ENCODE measurements at regions not wholly inside any gene's neighbourhood (a gene's known extent, or its start where the extent isn't known, plus 50 kb on each side); places are given as distances from the start of the nearest gene placed in this dataset.

GRCh38 chr4:183801457-183802165 is 103.5 kb upstream of the STOX2 start:
- peak; percentile 6; the same call in 2 of the 3 replicates for ATAC-seq
- H3K9me3 Mint-ChIP-seq = 0 out of 3 replicates have a peak, but pooled peaks cover 2% of the 10 kb centered on the region
- peaks cover 34% of the 10 kb centered on the region for H3K27me3 Mint-ChIP-seq (ENCODE audit: insufficient read depth, low read depth, poor library complexity)
- no peaks in the 10 kb centered on the region for H3K9me2 ChIP-seq (ENCODE audit: insufficient read depth)
- no peaks in the 10 kb centered on the region for H3K36me3 ChIP-seq (ENCODE audit: insufficient read depth)
- H2AFZ ChIP-seq = no peak overlapping the region
- TF ChIP-seq ZNF462 (CRISPR knock-in tag; IDR thresholded peaks at IDR 0.05) (0 out of 2 replicates have a peak, but pooled peaks have one; percentile 27), NANOG (IDR thresholded peaks at IDR 0.05; ENCODE audit: borderline replicate concordance) (no peak), CREB1 (CRISPR knock-in tag; IDR thresholded peaks at IDR 0.05; ENCODE audit: low read depth) (no peak), CTCF (conservative IDR thresholded peaks at IDR 0.05; ENCODE audit: low read depth in 2 of 2) (no peak), JUNB (IDR thresholded peaks at IDR 0.05; ENCODE audit: unreplicated experiment) (no peak)
- H3K27me3 ChIP-seq (ENCODE audit: insufficient read depth) = peaks cover 49% of the 10 kb centered on the region
- no peak overlapping the region for H3K27ac ChIP-seq (ENCODE audit: low read depth)
- no peaks in the 10 kb centered on the region for H3K79me2 ChIP-seq (replicated peaks; ENCODE audit: insufficient read depth)
- no peaks in the 10 kb centered on the region for H3F3A ChIP-seq (replicated peaks; ENCODE audit: low read depth)
- H3K4me3 ChIP-seq = 0 out of 2 replicates have a peak overlapping the region, but pooled peaks have one; percentile 2
- H3K4me2 ChIP-seq = peak overlapping the region; percentile 49; the same call in 1 of the 2 replicates
- peaks cover 25% of the 10 kb centered on the region for H3K4me1 ChIP-seq (ENCODE audit: insufficient read depth)
- H4K20me1 ChIP-seq (replicated peaks; ENCODE audit: insufficient read depth) = no peaks in the 10 kb centered on the region; the same call in 1 of the 2 replicates
- peaks cover 36% of the 10 kb centered on the region for H3K4me1 Mint-ChIP-seq
- H3K27ac Mint-ChIP-seq = no peak overlapping the region
- no peaks in the 10 kb centered on the region; the same call in 2 of the 3 replicates for H3K36me3 Mint-ChIP-seq (ENCODE audit: low read depth)
- DNase-seq (ENCODE audit: low spot score) = peak; percentile 26
- no peak overlapping the region for H3K4me3 Mint-ChIP-seq
